B cell (primary cell): ENCODE measurements at regions not wholly inside any gene's neighbourhood (a gene's known extent, or its start where the extent isn't known, plus 50 kb on each side); places are given as distances from the start of the nearest gene placed in this dataset.

ENCODE experiments used
- ATAC-seq: fragments of 200-7000 bp; cut with Tn5 transposase; one replicate; pipeline ENCODE4 v1.10.0; 2021; ENCODE audit warnings: low read depth, mild to moderate bottlenecking, moderate number of reproducible peaks, moderate library complexity
- CTCF ChIA-PET: fragments of 350-600 bp; sonication (Branson Sonifier 250); formaldehyde crosslinking; loops from one replicate; lab custom pipeline; 2021; ENCODE audit warnings: antibody characterized with exemption, inconsistent platforms; lab: Charles Lee
- POLR2A ChIA-PET: fragments of 350-600 bp; sonication (Branson Sonifier 250); formaldehyde crosslinking; loops from one replicate; lab custom pipeline; 2021; ENCODE audit warnings: antibody characterized with exemption; lab: Charles Lee
- DNase-seq: peaks from one replicate; pipeline ENCODE4 v3.0.0; 2013
- H2AFZ ChIP-seq: 2 replicates; pipeline ENCODE4 v1.6.1; 2012; ENCODE audit warnings: mild to moderate bottlenecking, low read depth, low read length; ENCODE audit not compliant: insufficient read depth, poor library complexity, severe bottlenecking
- H3K27ac ChIP-seq, 2 donors: 1 replicate in 1 of 2; 2 replicates in 1 of 2; pipeline ENCODE4 v1.5.1; 2012 to 2013; ENCODE audit warnings: low read length in 2 of 2, mild to moderate bottlenecking in 2 of 2, moderate library complexity in 1 of 2
- H3K27me3 ChIP-seq, 4 experiments: fragments of 200-600 bp in 1 of 4; sonication (generic) in 1 of 4; replicated peaks in 1 of 4; 1 replicate in 2 of 4; 2 replicates in 2 of 4; pipeline versions ENCODE4 v1.6.1 to v1.7.0; 2013 to 2016; ENCODE audit warnings: low read length in 3 of 4, mild to moderate bottlenecking in 2 of 4, mixed read lengths in 1 of 4, moderate library complexity in 1 of 4; ENCODE audit not compliant: insufficient read depth in 4 of 4, control insufficient read depth in 3 of 4; ENCODE audit errors: control extremely low read depth in 1 of 4
- H3K36me3 ChIP-seq, 2 experiments: replicated peaks in 1 of 2; 1 replicate in 1 of 2; 2 replicates in 1 of 2; pipeline versions ENCODE4 v1.6.1 to v1.7.1; 2013; ENCODE audit warnings: low read length in 1 of 2; ENCODE audit not compliant: insufficient read depth in 2 of 2, control insufficient read depth in 1 of 2; ENCODE audit errors: control extremely low read depth in 1 of 2, extremely low read depth in 1 of 2
- H3K4me1 ChIP-seq, 2 donors: fragments of 200-600 bp in 1 of 2; sonication (generic) in 1 of 2; 1 replicate in 1 of 2; 2 replicates in 1 of 2; pipeline versions ENCODE4 v1.5.1 to v1.6.1; 2013 to 2017; ENCODE audit warnings: low read length in 2 of 2; ENCODE audit not compliant: control insufficient read depth in 2 of 2, insufficient read depth in 2 of 2
- H3K4me2 ChIP-seq: replicated peaks from 2 replicates; pipeline ENCODE3; 2012; ENCODE audit warnings: mild to moderate bottlenecking, low read depth, low read length; ENCODE audit not compliant: poor library complexity, severe bottlenecking
- H3K4me3 ChIP-seq, 5 experiments: fragments of 200-600 bp in 1 of 5; sonication (generic) in 1 of 5; 1 replicate in 3 of 5; 2 replicates in 2 of 5; pipeline versions ENCODE4 v1.5.1 to v1.7.0; 2011 to 2016; ENCODE audit warnings: low read length in 4 of 5, mild to moderate bottlenecking in 4 of 5, low read depth in 2 of 5, control low read depth in 1 of 5, moderate library complexity in 1 of 5; ENCODE audit not compliant: insufficient read depth in 1 of 5; ENCODE audit errors: control extremely low read depth in 1 of 5, extremely low read depth in 1 of 5
- H3K79me2 ChIP-seq: fragments of 200-600 bp; sonication (generic); one replicate; pipeline ENCODE4 v1.6.0; 2016; ENCODE audit warnings: low read length; ENCODE audit not compliant: control insufficient read depth, insufficient read depth
- H3K9ac ChIP-seq: fragments of 200-600 bp; sonication (generic); 2 replicates; pipeline ENCODE4 v1.6.1; 2017; ENCODE audit warnings: mild to moderate bottlenecking, low read length, moderate library complexity
- H3K9me3 ChIP-seq, 3 donors: one replicate each; pipeline versions ENCODE4 v1.6.1 to v1.7.1; 2013; ENCODE audit warnings: low read length in 2 of 3; ENCODE audit not compliant: control insufficient read depth in 2 of 3, insufficient read depth in 1 of 3; ENCODE audit errors: control extremely low read depth in 1 of 3
- H4K20me1 ChIP-seq: 2 replicates; pipeline ENCODE4 v1.6.0; 2012; ENCODE audit warnings: mild to moderate bottlenecking, low read length; ENCODE audit not compliant: insufficient read depth, control insufficient read depth, poor library complexity, severe bottlenecking
- H3K27ac Mint-ChIP-seq: one replicate; pipeline ENCODE4 v1.8.0; 2021; ENCODE audit warnings: mixed read lengths
- H3K27me3 Mint-ChIP-seq: one replicate; pipeline ENCODE4 v1.8.0; 2021; ENCODE audit warnings: mixed read lengths
- H3K4me1 Mint-ChIP-seq: one replicate; pipeline ENCODE4 v1.8.0; 2021; ENCODE audit warnings: mixed read lengths
- H3K4me3 Mint-ChIP-seq: one replicate; pipeline ENCODE4 v1.8.0; 2021; ENCODE audit warnings: mixed read lengths
- H3K9me3 Mint-ChIP-seq: one replicate; pipeline ENCODE4 v1.8.0; 2022; ENCODE audit warnings: mixed read lengths; ENCODE audit not compliant: insufficient read depth
- EZH2 ChIP-seq: IDR thresholded peaks from 2 replicates; pipeline ENCODE4 v1.6.1; 2012; ENCODE audit warnings: borderline replicate concordance, low read depth, mild to moderate bottlenecking, moderate library complexity, low read length; ENCODE audit not compliant: insufficient read depth, poor library complexity, severe bottlenecking
- WGBS: methylation state at CpG from one replicate; pipeline ENCODE4 v1.1.5; 2013; ENCODE audit warnings: missing lambda C conversion rate; ENCODE audit not compliant: insufficient coverage; 5-methylcytosine and 5-hydroxymethylcytosine counted together
- intact Hi-C: fragments of 100-400 bp; cut with micrococcal nuclease; formaldehyde crosslinking; loops from one replicate; pipeline ENCODE4 v1.10.0; 2022
- TF ChIP-seq, protein P1 (sequence below): fragments of 200-600 bp; IDR thresholded peaks from one replicate; pipeline ENCODE4 v1.8.0; 2022; ENCODE audit warnings: antibody characterized with exemption, mild to moderate bottlenecking

GRCh38 chr17:43315858-43316521 lies 82.2 kb upstream of the RNU2-1 start:
- no peak for TF ChIP-seq EZH2
- TF ChIP-seq, protein P1, sequence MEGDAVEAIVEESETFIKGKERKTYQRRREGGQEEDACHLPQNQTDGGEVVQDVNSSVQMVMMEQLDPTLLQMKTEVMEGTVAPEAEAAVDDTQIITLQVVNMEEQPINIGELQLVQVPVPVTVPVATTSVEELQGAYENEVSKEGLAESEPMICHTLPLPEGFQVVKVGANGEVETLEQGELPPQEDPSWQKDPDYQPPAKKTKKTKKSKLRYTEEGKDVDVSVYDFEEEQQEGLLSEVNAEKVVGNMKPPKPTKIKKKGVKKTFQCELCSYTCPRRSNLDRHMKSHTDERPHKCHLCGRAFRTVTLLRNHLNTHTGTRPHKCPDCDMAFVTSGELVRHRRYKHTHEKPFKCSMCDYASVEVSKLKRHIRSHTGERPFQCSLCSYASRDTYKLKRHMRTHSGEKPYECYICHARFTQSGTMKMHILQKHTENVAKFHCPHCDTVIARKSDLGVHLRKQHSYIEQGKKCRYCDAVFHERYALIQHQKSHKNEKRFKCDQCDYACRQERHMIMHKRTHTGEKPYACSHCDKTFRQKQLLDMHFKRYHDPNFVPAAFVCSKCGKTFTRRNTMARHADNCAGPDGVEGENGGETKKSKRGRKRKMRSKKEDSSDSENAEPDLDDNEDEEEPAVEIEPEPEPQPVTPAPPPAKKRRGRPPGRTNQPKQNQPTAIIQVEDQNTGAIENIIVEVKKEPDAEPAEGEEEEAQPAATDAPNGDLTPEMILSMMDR = no peak
- intact Hi-C loops = loop anchor here (1.0 to 2.0 kb wide), 4 partner anchors 53 to 145 kb away; partner anchors contain the start of gene NBR1
- ChIA-PET POLR2A (interaction anchor here (0.6 to 6.0 kb wide), 31 partner anchors 18 to 860 kb away, joined by 3 to 115 read pairs (median 7); partner anchors contain the start of genes ARL4D, BECN1, BRCA1 and DHX8), CTCF (interaction anchor here (0.6 to 3.1 kb wide), 13 partner anchors 8 to 318 kb away, joined by 3 to 11 read pairs (median 4); partner anchors contain the start of genes DHX8, NBR1 and TMEM106A)
- Histone ChIP-seq H3K4me1 (peaks cover 0 to 4% of the 10 kb centered on the region in 2 donors), H2AFZ (no peak overlapping the region), H3K79me2 (no peaks in the 10 kb centered on the region), H3K36me3 (peaks cover 0 to 4% of the 10 kb centered on the region in 2 experiments), H3K9me3 (peaks cover 0 to 35% (median 8%) of the 10 kb centered on the region in 3 donors), H3K27me3 (no peaks in the 10 kb centered on the region), H4K20me1 (no peaks in the 10 kb centered on the region), H3K9ac (no peak overlapping the region), H3K4me2 (peak overlapping the region; percentile 89), H3K27ac (no peak overlapping the region), H3K4me3 (peak overlapping the region in 1 of 5 experiments; percentile 25)
- Mint-ChIP-seq H3K27ac (no peak overlapping the region), H3K4me1 (peaks cover 16% of the 10 kb centered on the region), H3K4me3 (no peak overlapping the region), H3K9me3 (peaks cover 7% of the 10 kb centered on the region), H3K27me3 (no peaks in the 10 kb centered on the region)
- 0% methylated on average over 6 of the region's 15 CpGs for WGBS
- DNase-seq (no peak), ATAC-seq (no peak)

GRCh38 chr17:43315369-43315768 lies 81.6 kb upstream of the RNU2-1 start:
- Histone ChIP-seq H3K27ac (no peak overlapping the region), H3K9ac (no peak overlapping the region), H3K4me1 (peaks cover 0 to 4% of the 10 kb centered on the region in 2 donors), H4K20me1 (no peaks in the 10 kb centered on the region), H2AFZ (no peak overlapping the region), H3K4me3 (no peak overlapping the region), H3K36me3 (peaks cover 0 to 4% of the 10 kb centered on the region in 2 experiments), H3K4me2 (peak overlapping the region; percentile 89), H3K27me3 (no peaks in the 10 kb centered on the region), H3K79me2 (no peaks in the 10 kb centered on the region), H3K9me3 (peaks cover 0 to 35% (median 8%) of the 10 kb centered on the region in 3 donors)
- intact Hi-C loops = loop anchor here (1.0 to 2.0 kb wide), 3 partner anchors 53 to 103 kb away; no protein-coding TSS in a partner anchor
- ChIA-PET POLR2A (interaction anchor here (0.6 to 6.0 kb wide), 25 partner anchors 9 to 859 kb away, joined by 3 to 115 read pairs (median 7); partner anchors contain the start of genes ARL4D, BECN1, BRCA1 and DHX8), CTCF (interaction anchor here (1.0 to 3.1 kb wide), 9 partner anchors 18 to 168 kb away, joined by 3 to 11 read pairs (median 4); partner anchors contain the start of genes DHX8, NBR1 and TMEM106A)
- Mint-ChIP-seq H3K4me1 (peaks cover 16% of the 10 kb centered on the region), H3K27me3 (no peaks in the 10 kb centered on the region), H3K9me3 (peaks cover 7% of the 10 kb centered on the region), H3K4me3 (no peak overlapping the region), H3K27ac (no peak overlapping the region)
- WGBS = under 1% methylated on average over 31 of the region's 32 CpGs
- DNase-seq (no peak), ATAC-seq (no peak)
- TF ChIP-seq, protein P1 = no peak
- no peak for TF ChIP-seq EZH2
